HCT116 (cell line): ENCODE measurements at regions not wholly inside any gene's neighbourhood (a gene's known extent, or its start where the extent isn't known, plus 50 kb on each side); places are given as distances from the start of the nearest gene placed in this dataset.

ENCODE experiments used
- ATAC-seq: fragments of 200-7000 bp; cut with Tn5 transposase; 2 replicates; pipeline ENCODE4 v1.9.1; 2020; ENCODE audit warnings: mild to moderate bottlenecking, moderate library complexity
- BruUV-seq: library from RNA; stranded (reverse); fragments of 400-500 nt; replicated peaks from 2 replicates; lab custom pipeline; 2021; lab: Mats Ljungman, UMichigan
- CTCF ChIA-PET: fragments of 300-600 bp; sonication (Branson Sonifier 250); formaldehyde crosslinking; loops from one replicate; lab custom pipeline; 2021; ENCODE audit warnings: antibody characterized with exemption; lab: Charles Lee
- POLR2A ChIA-PET: fragments of 300-600, 350-600 bp; sonication (Branson Sonifier 250); formaldehyde crosslinking; loops from one replicate; lab custom pipeline; 2021; ENCODE audit warnings: antibody characterized with exemption; lab: Charles Lee
- RAD21 ChIA-PET, 2 experiments: fragments of 300-600 bp; sonication (Branson Sonifier 250); formaldehyde crosslinking; loops; one replicate each; lab custom pipeline; 2023; ENCODE audit warnings: low total read pairs in 2 of 2; ENCODE audit not compliant: uncharacterized antibody in 2 of 2, unreplicated experiment in 2 of 2, low non-redundant PET in 1 of 2; lab: Charles Lee
- DNase-seq: peaks from one replicate; pipeline ENCODE4 v3.0.0-alpha.2; 2010; ENCODE audit warnings: low read depth, low spot score
- H2AFZ ChIP-seq: fragments of 200-600 bp; shearing (Covaris generic), sonication (generic); 2 replicates; pipeline ENCODE4 v1.6.1; 2017; ENCODE audit warnings: low read depth, mixed run types, mixed read lengths, antibody characterized with exemption, low read length; ENCODE audit not compliant: poor library complexity, severe bottlenecking
- H3K27ac ChIP-seq: 2 replicates; pipeline ENCODE4 v1.5.1; 2012; ENCODE audit warnings: low read depth, low read length
- H3K27me3 ChIP-seq: fragments of 200-600 bp; sonication (generic); 2 replicates; pipeline ENCODE4 v1.6.1; 2016; ENCODE audit warnings: mixed run types, low read length, mixed read lengths; ENCODE audit not compliant: insufficient read depth
- H3K36me3 ChIP-seq, 2 experiments: fragments of 200-500 bp in 1 of 2; fragments of 200-600 bp in 1 of 2; sonication (Bioruptor generic) in 1 of 2; sonication (generic) in 1 of 2; 2 replicates each; pipeline versions ENCODE4 v1.5.1 to v1.6.1; 2014 to 2016; ENCODE audit warnings: low read length in 2 of 2, inconsistent platforms in 1 of 2, mixed read lengths in 1 of 2, mixed run types in 1 of 2; ENCODE audit not compliant: insufficient read depth in 2 of 2, control insufficient read depth in 1 of 2
- H3K4me1 ChIP-seq, 2 experiments: fragments of 200-600 bp in 1 of 2; sonication (generic) in 1 of 2; 2 replicates each; pipeline versions ENCODE4 v1.5.1 to v1.6.1; 2012 to 2017; ENCODE audit warnings: low read length in 2 of 2, inconsistent platforms in 1 of 2, mild to moderate bottlenecking in 1 of 2, mixed read lengths in 1 of 2, mixed run types in 1 of 2, moderate library complexity in 1 of 2; ENCODE audit not compliant: insufficient read depth in 2 of 2, control insufficient read depth in 1 of 2
- H3K4me2 ChIP-seq: fragments of 200-600 bp; sonication (generic); 2 replicates; pipeline ENCODE4 v1.6.1; 2017; ENCODE audit warnings: mixed run types, low read length, mixed read lengths
- H3K4me3 ChIP-seq, 2 experiments: fragments of 200-600 bp in 1 of 2; sonication (generic) in 1 of 2; replicated peaks in 1 of 2; 2 replicates each; pipeline ENCODE4 v1.5.1; 2011 to 2016; ENCODE audit warnings: low read length in 2 of 2, control low read depth in 1 of 2, low read depth in 1 of 2, mild to moderate bottlenecking in 1 of 2, mixed read lengths in 1 of 2, mixed run types in 1 of 2
- H3K79me2 ChIP-seq: fragments of 200-600 bp; sonication (generic); 2 replicates; pipeline ENCODE4 v1.6.1; 2017; ENCODE audit warnings: mild to moderate bottlenecking, mixed run types, low read length, moderate library complexity, mixed read lengths; ENCODE audit not compliant: insufficient read depth
- H3K9ac ChIP-seq: fragments of 200-600 bp; sonication (generic); 2 replicates; pipeline ENCODE4 v1.6.1; 2016; ENCODE audit warnings: low read length, mixed read lengths
- H3K9me2 ChIP-seq: fragments of 200-600 bp; sonication (generic), shearing (Covaris generic); 2 replicates; pipeline ENCODE4 v1.6.1; 2017; ENCODE audit warnings: mixed run types, mild to moderate bottlenecking, moderate library complexity; ENCODE audit not compliant: insufficient read depth
- H3K9me3 ChIP-seq, 2 experiments: fragments of 200-500 bp in 1 of 2; fragments of 200-600 bp in 1 of 2; sonication (Bioruptor generic) in 1 of 2; sonication (generic) in 1 of 2; 2 replicates each; pipeline ENCODE4 v1.6.1; 2014 to 2017; ENCODE audit warnings: low read length in 2 of 2, mixed read lengths in 2 of 2, inconsistent platforms in 1 of 2, low read depth in 1 of 2, mild to moderate bottlenecking in 1 of 2, mixed run types in 1 of 2, moderate library complexity in 1 of 2; ENCODE audit not compliant: control insufficient read depth in 1 of 2, insufficient read depth in 1 of 2
- H4K20me1 ChIP-seq: fragments of 200-600 bp; sonication (generic), shearing (Covaris generic); 2 replicates; pipeline ENCODE4 v1.6.1; 2017; ENCODE audit warnings: mixed run types, mild to moderate bottlenecking, moderate library complexity; ENCODE audit not compliant: insufficient read depth
- CTCF ChIP-seq, 3 experiments: fragments of 200-600 bp in 1 of 3; sonication (generic) in 1 of 3; IDR thresholded peaks in 2 of 3; conservative IDR thresholded peaks in 1 of 3; 2 replicates each; pipeline ENCODE4 v1.5.1; 2012 to 2017; ENCODE audit warnings: low read depth in 2 of 3, low read length in 2 of 3, antibody characterized with exemption in 1 of 3, borderline replicate concordance in 1 of 3, control low read depth in 1 of 3, mild to moderate bottlenecking in 1 of 3, mixed read lengths in 1 of 3, mixed run types in 1 of 3, moderate library complexity in 1 of 3; ENCODE audit not compliant: insufficient read depth in 1 of 3
- EGR1 ChIP-seq: IDR thresholded peaks from 2 replicates; pipeline ENCODE4 v1.6.1; 2012; ENCODE audit warnings: low read depth
- ELF1 ChIP-seq: IDR thresholded peaks from 2 replicates; pipeline ENCODE4 v1.6.1; 2012; ENCODE audit warnings: low read depth, borderline replicate concordance
- EZH2 ChIP-seq: fragments of 200-600 bp; sonication (generic); IDR thresholded peaks from 2 replicates; pipeline ENCODE4 v1.6.1; 2017; ENCODE audit warnings: antibody characterized with exemption, mixed run types
- MAX ChIP-seq: IDR thresholded peaks from 2 replicates; pipeline ENCODE4 v1.6.1; 2012
- POLR2A ChIP-seq: IDR thresholded peaks from 2 replicates; pipeline ENCODE4 v1.7.0; 2011; ENCODE audit warnings: borderline replicate concordance; ENCODE audit not compliant: insufficient read depth, insufficient read length; ENCODE audit errors: extremely low read depth
- RAD21 ChIP-seq: IDR thresholded peaks from 2 replicates; pipeline ENCODE4 v1.6.1; 2012; ENCODE audit warnings: low read depth, mild to moderate bottlenecking
- SIN3A ChIP-seq: IDR thresholded peaks from 2 replicates; pipeline ENCODE4 v1.6.1; 2012; ENCODE audit warnings: low read depth
- SP1 ChIP-seq: IDR thresholded peaks from 2 replicates; pipeline ENCODE4 v1.6.1; 2012; ENCODE audit warnings: low read depth
- TCF7L2 ChIP-seq: IDR thresholded peaks from 2 replicates; pipeline ENCODE4 v1.7.0; 2011; ENCODE audit warnings: borderline replicate concordance, inconsistent platforms; ENCODE audit not compliant: insufficient read depth, insufficient read length; ENCODE audit errors: extremely low read depth
- ZFX ChIP-seq: fragments of 450-650 bp; IDR thresholded peaks from 2 replicates; pipeline ENCODE4 v1.6.1; 2017
- intact Hi-C: fragments of 100-400 bp; cut with micrococcal nuclease; formaldehyde crosslinking; loops from 2 replicates; pipeline ENCODE4 v1.10.0; 2022

- no peaks in the 10 kb centered on the region for H3K4me1 ChIP-seq
- ChIA-PET CTCF (no interaction called here), RAD21 (no interaction called here), POLR2A (no interaction called here)
- H3K4me3 ChIP-seq: no peak overlapping the region
- no peaks in the 10 kb centered on the region for H3K27me3 ChIP-seq
- H2AFZ ChIP-seq: no peak overlapping the region
- H3K79me2 ChIP-seq: no peaks in the 10 kb centered on the region
- intact Hi-C loops: no loop called here
- TF ChIP-seq TCF7L2 (no peak), RAD21 (no peak), EGR1 (no peak), CTCF (IDR thresholded peaks at IDR 0.05 in 2 of 3, conservative IDR thresholded peaks at IDR 0.05 in 1 of 3; ENCODE audit: borderline replicate concordance in 1 of 3, insufficient read depth in 1 of 3, low read depth in 2 of 3, low read length in 2 of 3) (no peak), SIN3A (no peak)
- TF ChIP-seq, all 23 proteins: peak for 0
- DNase-seq: no peak
- H3K9me2 ChIP-seq: no peaks in the 10 kb centered on the region
- no peak for ATAC-seq
- no peak overlapping the region for H3K27ac ChIP-seq
- no TSS peak for BruUV-seq
- no peaks in the 10 kb centered on the region for H3K36me3 ChIP-seq
- no peak overlapping the region for H3K9ac ChIP-seq
- no peaks in the 10 kb centered on the region for H3K9me3 ChIP-seq
- no peaks in the 10 kb centered on the region for H4K20me1 ChIP-seq
- H3K4me2 ChIP-seq: no peak overlapping the region
Measured at GRCh38 chr10:33793793-33794192, 459.3 kb upstream of the NRP1 start.

DNA sequence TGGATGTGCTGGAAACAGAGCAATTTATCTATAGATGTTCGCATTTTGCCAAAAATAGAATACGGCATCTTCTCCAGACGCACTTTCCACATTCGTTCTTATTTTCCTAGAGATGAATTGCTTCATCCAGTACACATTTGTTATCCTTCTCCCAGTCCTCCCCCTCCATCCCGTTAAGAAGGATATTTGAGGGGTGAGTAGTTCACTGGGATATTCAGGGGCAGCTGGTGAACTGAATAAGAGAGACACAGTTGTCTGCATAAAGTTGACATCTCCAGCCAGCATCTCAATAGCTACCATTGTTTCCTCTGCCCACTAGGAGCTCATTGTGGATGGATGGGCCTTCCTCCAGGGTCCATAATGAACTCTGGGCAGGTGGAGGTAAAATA is 456.8 kb upstream of the NRP1 start:
- Histone ChIP-seq H3K4me1 (no peaks in the 10 kb centered on the region), H3K79me2 (no peaks in the 10 kb centered on the region), H3K4me2 (no peak overlapping the region), H4K20me1 (no peaks in the 10 kb centered on the region), H3K4me3 (no peak overlapping the region), H2AFZ (no peak overlapping the region), H3K9me2 (no peaks in the 10 kb centered on the region), H3K36me3 (no peaks in the 10 kb centered on the region), H3K27ac (no peak overlapping the region), H3K9ac (no peak overlapping the region), H3K9me3 (no peaks in the 10 kb centered on the region), H3K27me3 (no peaks in the 10 kb centered on the region)
- ATAC-seq (no peak), DNase-seq (no peak)
- intact Hi-C loops: no loop called here
- ChIA-PET POLR2A (no interaction called here), CTCF (no interaction called here), RAD21 (no interaction called here)
- BruUV-seq: no TSS peak
- TF ChIP-seq RAD21: no peak
- no peak for TF ChIP-seq ZFX
- TF ChIP-seq POLR2A: no peak
- TF ChIP-seq MAX: no peak
- no peak for TF ChIP-seq SP1
- TF ChIP-seq EZH2: no peak
- no peak for TF ChIP-seq ELF1
